GM12878 (cell line): ENCODE measurements at regions not wholly inside any gene's neighbourhood (a gene's known extent, or its start where the extent isn't known, plus 50 kb on each side); places are given as distances from the start of the nearest gene placed in this dataset.

ENCODE experiments used
- ATAC-seq: fragments of 200-7000 bp; cut with Tn5 transposase; 3 replicates; pipeline ENCODE4 v1.9.1; 2020; ENCODE audit warnings: mild to moderate bottlenecking, moderate library complexity
- BruUV-seq: library from RNA; stranded (reverse); fragments of 400-500 nt; replicated peaks from 2 replicates; lab custom pipeline; 2021; lab: Mats Ljungman, UMichigan
- CTCF ChIA-PET: fragments of 300-600 bp; sonication (Branson Sonifier 250); formaldehyde crosslinking; extraction: SDS; loops from one replicate; lab custom pipeline; 2021; ENCODE audit warnings: inconsistent platforms; lab: Yijun Ruan, JAX
- POLR2A ChIA-PET: fragments of 350-600 bp; formaldehyde crosslinking; extraction: SDS; loops from one replicate; lab custom pipeline; 2021; ENCODE audit warnings: inconsistent platforms; lab: Charles Lee
- RAD21 ChIA-PET: fragments of 300-600 bp; sonication (Branson Sonifier 250); formaldehyde crosslinking; loops from one replicate; lab custom pipeline; 2023; ENCODE audit warnings: antibody characterized with exemption; ENCODE audit not compliant: unreplicated experiment; lab: Charles Lee
- SMC1A ChIA-PET: fragments of 300-600 bp; sonication (Branson Sonifier 250); formaldehyde crosslinking; loops from one replicate; lab custom pipeline; 2023; ENCODE audit not compliant: unreplicated experiment, uncharacterized antibody; lab: Charles Lee
- DNase-seq: peaks from one replicate; pipeline ENCODE4 v3.0.0-alpha.2; 2011; ENCODE audit warnings: low read depth, low spot score
- FAIRE-seq: peaks from 3 replicates; lab custom pipeline; 2011; peaks lifted over from hg19 to GRCh38; lab: Jason Lieb, UNC
- H2AFZ ChIP-seq: 2 replicates; pipeline ENCODE4 v1.6.0; 2011; ENCODE audit warnings: low read depth, low read length, control low read depth; ENCODE audit not compliant: control insufficient read depth
- H3K27ac ChIP-seq: 2 replicates; pipeline ENCODE4 v1.5.1; 2011; ENCODE audit warnings: control low read depth; ENCODE audit not compliant: control insufficient read depth, insufficient read depth
- H3K27me3 ChIP-seq, 2 experiments: replicated peaks in 1 of 2; 2 replicates each; pipeline versions ENCODE4 v1.6.0 to v1.6.1; 2011; ENCODE audit warnings: low read length in 1 of 2; ENCODE audit not compliant: control insufficient read depth in 2 of 2, insufficient read depth in 2 of 2
- H3K36me3 ChIP-seq, 2 experiments: 2 replicates each; pipeline ENCODE4 v1.5.1; 2011; ENCODE audit warnings: low read length in 1 of 2; ENCODE audit not compliant: control insufficient read depth in 2 of 2, insufficient read depth in 2 of 2
- H3K4me1 ChIP-seq: 2 replicates; pipeline ENCODE4 v1.6.1; 2011; ENCODE audit warnings: mild to moderate bottlenecking, low read length, moderate library complexity, mixed read lengths; ENCODE audit not compliant: control insufficient read depth, insufficient read depth
- H3K4me2 ChIP-seq: 2 replicates; pipeline ENCODE4 v1.6.0; 2011; ENCODE audit warnings: control low read depth; ENCODE audit not compliant: control insufficient read depth, insufficient read depth
- H3K4me3 ChIP-seq: fragments of 200-600 bp; sonication (generic); 2 replicates; pipeline ENCODE4 v1.5.1; 2016
- H3K79me2 ChIP-seq: 2 replicates; pipeline ENCODE4 v1.6.0; 2011; ENCODE audit warnings: low read length; ENCODE audit not compliant: control insufficient read depth, insufficient read depth
- H3K9ac ChIP-seq: 2 replicates; pipeline ENCODE4 v1.8.0; 2011; ENCODE audit warnings: low read length, control low read depth, mixed read lengths; ENCODE audit not compliant: control insufficient read depth, insufficient read depth
- H3K9me3 ChIP-seq: replicated peaks from 3 replicates; pipeline ENCODE4 v1.5.1; 2011; ENCODE audit warnings: mild to moderate bottlenecking, low read length; ENCODE audit not compliant: control insufficient read depth, insufficient read depth
- H4K20me1 ChIP-seq: 2 replicates; pipeline ENCODE4 v1.6.0; 2011; ENCODE audit not compliant: control insufficient read depth, insufficient read depth
- CHD1 ChIP-seq: IDR thresholded peaks from 2 replicates; pipeline ENCODE4 v1.6.1; 2012; ENCODE audit warnings: low read depth, low read length, improper control_type of control experiment
- CHD2 ChIP-seq: IDR thresholded peaks from 2 replicates; pipeline ENCODE4 v1.6.1; 2011; ENCODE audit warnings: low read depth, low read length, improper control_type of control experiment, borderline replicate concordance
- POLR2AphosphoS2 ChIP-seq: IDR thresholded peaks from 2 replicates; pipeline ENCODE4 v1.6.1; 2011; ENCODE audit warnings: low read depth, mild to moderate bottlenecking, low read length, improper control_type of control experiment, moderate library complexity
- RB1 ChIP-seq: fragments of 450-650 bp; formaldehyde crosslinking; IDR thresholded peaks from 2 replicates; pipeline ENCODE4 v1.6.1; 2017; ENCODE audit warnings: mild to moderate bottlenecking, borderline replicate concordance
- SP1 ChIP-seq: IDR thresholded peaks from one replicate; pipeline ENCODE4 v1.6.1; 2011; ENCODE audit warnings: low read depth, low read length
- STAT1 ChIP-seq: fragments of 450-650 bp; conservative IDR thresholded peaks from 2 replicates; pipeline ENCODE4 v1.6.1; 2014; ENCODE audit warnings: antibody characterized with exemption, mild to moderate bottlenecking
- TBL1XR1 ChIP-seq: IDR thresholded peaks from 2 replicates; pipeline ENCODE4 v1.6.1; 2012; ENCODE audit warnings: low read depth, low read length, improper control_type of control experiment
- YY1 ChIP-seq: IDR thresholded peaks from 2 replicates; pipeline ENCODE4 v1.6.1; 2011; ENCODE audit warnings: low read depth, mild to moderate bottlenecking, low read length
- ZNF217 ChIP-seq: fragments of 450-650 bp; IDR thresholded peaks from 2 replicates; pipeline ENCODE4 v1.6.1; 2017; ENCODE audit warnings: antibody characterized with exemption, mild to moderate bottlenecking
- in situ Hi-C: fragments of 300-500 bp; cut with MboI; formaldehyde crosslinking; loops from 9 replicates; pipeline ENCODE4 v1.14.3; 2018; ENCODE audit warnings: mixed read lengths
- intact Hi-C: fragments of 100-400 bp; cut with micrococcal nuclease; formaldehyde crosslinking; loops from one replicate; pipeline ENCODE4 v1.14.2; 2022; ENCODE audit not compliant: unreplicated experiment
- TF ChIP-seq, protein P1 (sequence below): fragments of 450-650 bp; IDR thresholded peaks from 2 replicates; pipeline ENCODE4 v1.6.1; 2017; ENCODE audit warnings: mild to moderate bottlenecking, low read depth, inconsistent platforms; ENCODE audit not compliant: poor library complexity, severe bottlenecking
- TF ChIP-seq, protein P2 (sequence below): fragments of 450-650 bp; IDR thresholded peaks from 2 replicates; pipeline ENCODE4 v1.6.1; 2016; ENCODE audit warnings: mild to moderate bottlenecking, moderate library complexity, borderline replicate concordance
- TF ChIP-seq, protein P3 (sequence below), 3 experiments: IDR thresholded peaks in 2 of 3; conservative IDR thresholded peaks in 1 of 3; 2 replicates each; pipeline ENCODE4 v1.5.1; 2011; ENCODE audit warnings: low read depth in 3 of 3, low read length in 3 of 3, mild to moderate bottlenecking in 3 of 3, control low read depth in 2 of 3, moderate library complexity in 2 of 3, inconsistent platforms in 1 of 3, mixed read lengths in 1 of 3; ENCODE audit not compliant: control insufficient read depth in 2 of 3, insufficient read depth in 1 of 3; ENCODE audit errors: extremely low read depth in 1 of 3
- TF ChIP-seq, protein P4 (sequence below): fragments of 450-650 bp; IDR thresholded peaks from 2 replicates; pipeline ENCODE4 v1.6.1; 2017; ENCODE audit warnings: mild to moderate bottlenecking, moderate library complexity

DNA sequence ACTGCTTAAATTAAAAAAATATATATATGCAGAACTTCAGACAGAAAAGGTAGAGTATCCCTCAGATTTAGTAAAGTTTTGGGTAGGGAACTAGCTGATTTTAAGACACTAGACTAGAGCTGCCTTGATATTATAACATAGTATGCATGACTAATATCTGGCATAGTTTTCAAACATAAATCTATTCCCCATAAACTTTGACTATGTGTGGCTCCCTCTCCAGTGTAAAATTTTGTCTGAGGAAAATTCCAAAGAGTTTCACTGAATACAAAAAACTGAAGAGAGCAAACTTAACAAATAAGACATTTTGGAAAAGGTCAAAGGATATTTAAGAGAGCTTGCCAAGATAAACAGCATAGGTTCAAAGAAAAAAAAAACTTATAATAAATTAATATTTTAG is 66.2 kb upstream of the ZNF462 start:
- no peak overlapping the region for H3K4me3 ChIP-seq
- no peak overlapping the region for H3K9ac ChIP-seq
- TF ChIP-seq TBL1XR1 (no peak), ZNF217 (no peak), STAT1 (no peak), RB1 (no peak), SP1 (no peak), CHD2 (no peak), CHD1 (no peak), YY1 (no peak), POLR2AphosphoS2 (no peak)
- TF ChIP-seq, protein P1, sequence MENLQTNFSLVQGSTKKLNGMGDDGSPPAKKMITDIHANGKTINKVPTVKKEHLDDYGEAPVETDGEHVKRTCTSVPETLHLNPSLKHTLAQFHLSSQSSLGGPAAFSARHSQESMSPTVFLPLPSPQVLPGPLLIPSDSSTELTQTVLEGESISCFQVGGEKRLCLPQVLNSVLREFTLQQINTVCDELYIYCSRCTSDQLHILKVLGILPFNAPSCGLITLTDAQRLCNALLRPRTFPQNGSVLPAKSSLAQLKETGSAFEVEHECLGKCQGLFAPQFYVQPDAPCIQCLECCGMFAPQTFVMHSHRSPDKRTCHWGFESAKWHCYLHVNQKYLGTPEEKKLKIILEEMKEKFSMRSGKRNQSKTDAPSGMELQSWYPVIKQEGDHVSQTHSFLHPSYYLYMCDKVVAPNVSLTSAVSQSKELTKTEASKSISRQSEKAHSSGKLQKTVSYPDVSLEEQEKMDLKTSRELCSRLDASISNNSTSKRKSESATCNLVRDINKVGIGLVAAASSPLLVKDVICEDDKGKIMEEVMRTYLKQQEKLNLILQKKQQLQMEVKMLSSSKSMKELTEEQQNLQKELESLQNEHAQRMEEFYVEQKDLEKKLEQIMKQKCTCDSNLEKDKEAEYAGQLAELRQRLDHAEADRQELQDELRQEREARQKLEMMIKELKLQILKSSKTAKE, result no peak
- TF ChIP-seq, protein P2, sequence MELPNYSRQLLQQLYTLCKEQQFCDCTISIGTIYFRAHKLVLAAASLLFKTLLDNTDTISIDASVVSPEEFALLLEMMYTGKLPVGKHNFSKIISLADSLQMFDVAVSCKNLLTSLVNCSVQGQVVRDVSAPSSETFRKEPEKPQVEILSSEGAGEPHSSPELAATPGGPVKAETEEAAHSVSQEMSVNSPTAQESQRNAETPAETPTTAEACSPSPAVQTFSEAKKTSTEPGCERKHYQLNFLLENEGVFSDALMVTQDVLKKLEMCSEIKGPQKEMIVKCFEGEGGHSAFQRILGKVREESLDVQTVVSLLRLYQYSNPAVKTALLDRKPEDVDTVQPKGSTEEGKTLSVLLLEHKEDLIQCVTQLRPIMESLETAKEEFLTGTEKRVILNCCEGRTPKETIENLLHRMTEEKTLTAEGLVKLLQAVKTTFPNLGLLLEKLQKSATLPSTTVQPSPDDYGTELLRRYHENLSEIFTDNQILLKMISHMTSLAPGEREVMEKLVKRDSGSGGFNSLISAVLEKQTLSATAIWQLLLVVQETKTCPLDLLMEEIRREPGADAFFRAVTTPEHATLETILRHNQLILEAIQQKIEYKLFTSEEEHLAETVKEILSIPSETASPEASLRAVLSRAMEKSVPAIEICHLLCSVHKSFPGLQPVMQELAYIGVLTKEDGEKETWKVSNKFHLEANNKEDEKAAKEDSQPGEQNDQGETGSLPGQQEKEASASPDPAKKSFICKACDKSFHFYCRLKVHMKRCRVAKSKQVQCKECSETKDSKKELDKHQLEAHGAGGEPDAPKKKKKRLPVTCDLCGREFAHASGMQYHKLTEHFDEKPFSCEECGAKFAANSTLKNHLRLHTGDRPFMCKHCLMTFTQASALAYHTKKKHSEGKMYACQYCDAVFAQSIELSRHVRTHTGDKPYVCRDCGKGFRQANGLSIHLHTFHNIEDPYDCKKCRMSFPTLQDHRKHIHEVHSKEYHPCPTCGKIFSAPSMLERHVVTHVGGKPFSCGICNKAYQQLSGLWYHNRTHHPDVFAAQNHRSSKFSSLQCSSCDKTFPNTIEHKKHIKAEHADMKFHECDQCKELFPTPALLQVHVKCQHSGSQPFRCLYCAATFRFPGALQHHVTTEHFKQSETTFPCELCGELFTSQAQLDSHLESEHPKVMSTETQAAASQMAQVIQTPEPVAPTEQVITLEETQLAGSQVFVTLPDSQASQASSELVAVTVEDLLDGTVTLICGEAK, result no peak
- TF ChIP-seq, protein P3, sequence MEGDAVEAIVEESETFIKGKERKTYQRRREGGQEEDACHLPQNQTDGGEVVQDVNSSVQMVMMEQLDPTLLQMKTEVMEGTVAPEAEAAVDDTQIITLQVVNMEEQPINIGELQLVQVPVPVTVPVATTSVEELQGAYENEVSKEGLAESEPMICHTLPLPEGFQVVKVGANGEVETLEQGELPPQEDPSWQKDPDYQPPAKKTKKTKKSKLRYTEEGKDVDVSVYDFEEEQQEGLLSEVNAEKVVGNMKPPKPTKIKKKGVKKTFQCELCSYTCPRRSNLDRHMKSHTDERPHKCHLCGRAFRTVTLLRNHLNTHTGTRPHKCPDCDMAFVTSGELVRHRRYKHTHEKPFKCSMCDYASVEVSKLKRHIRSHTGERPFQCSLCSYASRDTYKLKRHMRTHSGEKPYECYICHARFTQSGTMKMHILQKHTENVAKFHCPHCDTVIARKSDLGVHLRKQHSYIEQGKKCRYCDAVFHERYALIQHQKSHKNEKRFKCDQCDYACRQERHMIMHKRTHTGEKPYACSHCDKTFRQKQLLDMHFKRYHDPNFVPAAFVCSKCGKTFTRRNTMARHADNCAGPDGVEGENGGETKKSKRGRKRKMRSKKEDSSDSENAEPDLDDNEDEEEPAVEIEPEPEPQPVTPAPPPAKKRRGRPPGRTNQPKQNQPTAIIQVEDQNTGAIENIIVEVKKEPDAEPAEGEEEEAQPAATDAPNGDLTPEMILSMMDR (IDR thresholded peaks at IDR 0.05 in 2 of 3, conservative IDR thresholded peaks at IDR 0.05 in 1 of 3; ENCODE audit: control insufficient read depth in 2 of 3, extremely low read depth in 1 of 3, insufficient read depth in 1 of 3, low read depth in 3 of 3, low read length in 3 of 3), result no peak
- TF ChIP-seq, protein P4, sequence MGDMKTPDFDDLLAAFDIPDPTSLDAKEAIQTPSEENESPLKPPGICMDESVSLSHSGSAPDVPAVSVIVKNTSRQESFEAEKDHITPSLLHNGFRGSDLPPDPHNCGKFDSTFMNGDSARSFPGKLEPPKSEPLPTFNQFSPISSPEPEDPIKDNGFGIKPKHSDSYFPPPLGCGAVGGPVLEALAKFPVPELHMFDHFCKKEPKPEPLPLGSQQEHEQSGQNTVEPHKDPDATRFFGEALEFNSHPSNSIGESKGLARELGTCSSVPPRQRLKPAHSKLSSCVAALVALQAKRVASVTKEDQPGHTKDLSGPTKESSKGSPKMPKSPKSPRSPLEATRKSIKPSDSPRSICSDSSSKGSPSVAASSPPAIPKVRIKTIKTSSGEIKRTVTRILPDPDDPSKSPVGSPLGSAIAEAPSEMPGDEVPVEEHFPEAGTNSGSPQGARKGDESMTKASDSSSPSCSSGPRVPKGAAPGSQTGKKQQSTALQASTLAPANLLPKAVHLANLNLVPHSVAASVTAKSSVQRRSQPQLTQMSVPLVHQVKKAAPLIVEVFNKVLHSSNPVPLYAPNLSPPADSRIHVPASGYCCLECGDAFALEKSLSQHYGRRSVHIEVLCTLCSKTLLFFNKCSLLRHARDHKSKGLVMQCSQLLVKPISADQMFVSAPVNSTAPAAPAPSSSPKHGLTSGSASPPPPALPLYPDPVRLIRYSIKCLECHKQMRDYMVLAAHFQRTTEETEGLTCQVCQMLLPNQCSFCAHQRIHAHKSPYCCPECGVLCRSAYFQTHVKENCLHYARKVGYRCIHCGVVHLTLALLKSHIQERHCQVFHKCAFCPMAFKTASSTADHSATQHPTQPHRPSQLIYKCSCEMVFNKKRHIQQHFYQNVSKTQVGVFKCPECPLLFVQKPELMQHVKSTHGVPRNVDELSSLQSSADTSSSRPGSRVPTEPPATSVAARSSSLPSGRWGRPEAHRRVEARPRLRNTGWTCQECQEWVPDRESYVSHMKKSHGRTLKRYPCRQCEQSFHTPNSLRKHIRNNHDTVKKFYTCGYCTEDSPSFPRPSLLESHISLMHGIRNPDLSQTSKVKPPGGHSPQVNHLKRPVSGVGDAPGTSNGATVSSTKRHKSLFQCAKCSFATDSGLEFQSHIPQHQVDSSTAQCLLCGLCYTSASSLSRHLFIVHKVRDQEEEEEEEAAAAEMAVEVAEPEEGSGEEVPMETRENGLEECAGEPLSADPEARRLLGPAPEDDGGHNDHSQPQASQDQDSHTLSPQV, result no peak

More for the DNA sequence above, 66.2 kb upstream of the ZNF462 start:
- POLR2A ChIA-PET, result no interaction called here
- H3K4me2 ChIP-seq, result no peak overlapping the region
- no TSS peak for BruUV-seq
- H3K4me1 ChIP-seq, result no peaks in the 10 kb centered on the region
- intact Hi-C loops (no loop called here), in situ Hi-C loops (no loop called here)
- no peak overlapping the region for H3K27ac ChIP-seq
- no peak for ATAC-seq
- DNase-seq, result no peak
- H3K36me3 ChIP-seq, result no peaks in the 10 kb centered on the region
- H3K79me2 ChIP-seq, result no peaks in the 10 kb centered on the region
- H2AFZ ChIP-seq, result no peak overlapping the region
- CTCF ChIA-PET, result no interaction called here
- no peaks in the 10 kb centered on the region for H3K9me3 ChIP-seq
- no peaks in the 10 kb centered on the region for H4K20me1 ChIP-seq
- SMC1A ChIA-PET, result interaction anchor here (1.2 kb wide), 2 partner anchors 10 to 12 kb away, joined by 3 read pairs; no protein-coding TSS in a partner anchor
- H3K27me3 ChIP-seq, result no peaks in the 10 kb centered on the region
- no peak for FAIRE-seq
- RAD21 ChIA-PET, result no interaction called here
